CD14-positive monocyte (primary cell): ENCODE measurements at regions not wholly inside any gene's neighbourhood (a gene's known extent, or its start where the extent isn't known, plus 50 kb on each side); places are given as distances from the start of the nearest gene placed in this dataset.

Experiments used
- DNase-seq, 3 donors: peaks; one replicate each; pipeline ENCODE4 v3.0.0-alpha.2; 2011 to 2022
- H2AFZ ChIP-seq: 2 replicates; pipeline ENCODE4 v1.6.0; 2012; ENCODE audit warnings: mild to moderate bottlenecking, low read depth, low read length, inconsistent platforms; ENCODE audit not compliant: insufficient read depth, poor library complexity, severe bottlenecking
- H3K27ac ChIP-seq, 2 donors: 1 replicate in 1 of 2; 2 replicates in 1 of 2; pipeline ENCODE4 v1.5.1; 2012 to 2013; ENCODE audit warnings: low read length in 2 of 2, control low read depth in 1 of 2, inconsistent platforms in 1 of 2, low read depth in 1 of 2, mild to moderate bottlenecking in 1 of 2
- H3K27me3 ChIP-seq, 2 donors: one replicate each; pipeline versions ENCODE4 v1.6.0 to v1.6.1; 2011 to 2013; ENCODE audit warnings: low read length in 2 of 2; ENCODE audit not compliant: control insufficient read depth in 2 of 2, insufficient read depth in 2 of 2
- H3K36me3 ChIP-seq, 2 donors: replicated peaks in 1 of 2; 1 replicate in 1 of 2; 2 replicates in 1 of 2; pipeline versions ENCODE4 v1.5.1 to v1.6.1; 2012 to 2013; ENCODE audit warnings: low read length in 2 of 2, control low read depth in 1 of 2, inconsistent platforms in 1 of 2, mild to moderate bottlenecking in 1 of 2; ENCODE audit not compliant: insufficient read depth in 2 of 2, control insufficient read depth in 1 of 2
- H3K4me1 ChIP-seq, 2 donors: 1 replicate in 1 of 2; 2 replicates in 1 of 2; pipeline versions ENCODE4 v1.5.1 to v1.6.1; 2012 to 2013; ENCODE audit warnings: low read length in 2 of 2, control low read depth in 1 of 2, inconsistent platforms in 1 of 2, mild to moderate bottlenecking in 1 of 2, moderate library complexity in 1 of 2; ENCODE audit not compliant: insufficient read depth in 2 of 2, control insufficient read depth in 1 of 2
- H3K4me2 ChIP-seq: replicated peaks from 2 replicates; pipeline ENCODE3; 2012; ENCODE audit warnings: low read length, moderate library complexity, mild to moderate bottlenecking; ENCODE audit not compliant: poor library complexity, severe bottlenecking; ENCODE audit errors: extremely low read depth
- H3K4me3 ChIP-seq, 3 experiments: fragments of 200-600 bp in 1 of 3; sonication (generic) in 1 of 3; replicated peaks in 1 of 3; 1 replicate in 2 of 3; 2 replicates in 1 of 3; pipeline ENCODE4 v1.5.1; 2011 to 2013; ENCODE audit warnings: low read length in 3 of 3, mild to moderate bottlenecking in 3 of 3, control low read depth in 2 of 3, low read depth in 2 of 3, inconsistent platforms in 1 of 3, moderate library complexity in 1 of 3
- H3K79me2 ChIP-seq: 2 replicates; pipeline ENCODE4 v1.6.0; 2012; ENCODE audit warnings: mild to moderate bottlenecking, control low read depth, inconsistent platforms, low read length, moderate library complexity; ENCODE audit not compliant: insufficient read depth
- H3K9ac ChIP-seq: 2 replicates; pipeline ENCODE4 v1.6.0; 2017; ENCODE audit warnings: low read length, mild to moderate bottlenecking; ENCODE audit not compliant: insufficient read depth, poor library complexity, severe bottlenecking
- H3K9me3 ChIP-seq, 2 donors: replicated peaks in 1 of 2; 1 replicate in 1 of 2; 2 replicates in 1 of 2; pipeline versions ENCODE4 v1.5.1 to v1.6.1; 2012 to 2013; ENCODE audit warnings: low read length in 2 of 2, control low read depth in 1 of 2; ENCODE audit not compliant: control insufficient read depth in 1 of 2, insufficient read depth in 1 of 2
- H4K20me1 ChIP-seq: 2 replicates; pipeline ENCODE4 v1.6.0; 2012; ENCODE audit warnings: mild to moderate bottlenecking, low read length, control low read depth, moderate library complexity; ENCODE audit not compliant: insufficient read depth
- H3K27ac Mint-ChIP-seq, 7 donors: one replicate each; pipeline ENCODE4 v1.8.0; 2020; ENCODE audit warnings: mild to moderate bottlenecking in 7 of 7, mixed read lengths in 7 of 7, moderate library complexity in 6 of 7, inconsistent platforms in 2 of 7
- H3K27me3 Mint-ChIP-seq, 3 donors: one replicate each; pipeline ENCODE4 v1.8.0; 2021 to 2022; ENCODE audit warnings: low read depth in 3 of 3, mild to moderate bottlenecking in 3 of 3, mixed read lengths in 3 of 3, moderate library complexity in 3 of 3, inconsistent platforms in 1 of 3
- H3K36me3 Mint-ChIP-seq, 2 donors: one replicate each; pipeline ENCODE4 v1.8.0; 2020; ENCODE audit warnings: mixed read lengths in 2 of 2, inconsistent platforms in 1 of 2, mild to moderate bottlenecking in 1 of 2
- H3K4me1 Mint-ChIP-seq: one replicate; pipeline ENCODE4 v1.8.0; 2020; ENCODE audit warnings: mild to moderate bottlenecking, mixed read lengths
- H3K4me3 Mint-ChIP-seq, 2 donors: one replicate each; pipeline ENCODE4 v1.8.0; 2020; ENCODE audit warnings: mild to moderate bottlenecking in 2 of 2, mixed read lengths in 2 of 2, moderate library complexity in 1 of 2
- H3K9me3 Mint-ChIP-seq, 7 donors: one replicate each; pipeline ENCODE4 v1.8.0; 2020 to 2022; ENCODE audit warnings: mixed read lengths in 7 of 7, mild to moderate bottlenecking in 6 of 7, moderate library complexity in 6 of 7, inconsistent platforms in 2 of 7
- CTCF ChIP-seq: fragments of 200-600 bp; IDR thresholded peaks from one replicate; pipeline ENCODE4 v1.8.0; 2022; ENCODE audit warnings: antibody characterized with exemption, mild to moderate bottlenecking
- WGBS: methylation state at CpG from one replicate; pipeline ENCODE4 v1.1.5; 2013; ENCODE audit warnings: missing lambda C conversion rate; ENCODE audit not compliant: insufficient coverage; 5-methylcytosine and 5-hydroxymethylcytosine counted together
- intact Hi-C, 2 donors: fragments of 100-400 bp; cut with micrococcal nuclease; formaldehyde crosslinking; loops; one replicate each; pipeline versions ENCODE4 v1.15.0 to v1.15.1; 2023

GRCh38 chr5:104569621-104570020 is 1007.0 kb upstream of the NUDT12 start:
- no peaks in the 10 kb centered on the region for H3K4me1 ChIP-seq
- H4K20me1 ChIP-seq: no peaks in the 10 kb centered on the region
- no peak overlapping the region for H3K4me3 ChIP-seq
- peaks cover 0 to 4% (median 0%) of the 10 kb centered on the region in 7 donors for H3K9me3 Mint-ChIP-seq
- H3K36me3 ChIP-seq: no peaks in the 10 kb centered on the region
- no peak for TF ChIP-seq CTCF
- H3K27me3 ChIP-seq: no peaks in the 10 kb centered on the region
- H2AFZ ChIP-seq: no peak overlapping the region
- intact Hi-C loops: no loop called here
- H3K36me3 Mint-ChIP-seq: no peaks in the 10 kb centered on the region
- no peak for DNase-seq
- H3K27me3 Mint-ChIP-seq: no peaks in the 10 kb centered on the region
- H3K9ac ChIP-seq: no peak overlapping the region
- no CpG with 5 or more reads among the region's 1 CpG for WGBS
- H3K4me1 Mint-ChIP-seq: no peaks in the 10 kb centered on the region
- no peak overlapping the region for H3K4me3 Mint-ChIP-seq
- peaks cover 0 to 3% of the 10 kb centered on the region in 2 donors for H3K9me3 ChIP-seq
- no peak overlapping the region for H3K27ac Mint-ChIP-seq
- H3K4me2 ChIP-seq: no peak overlapping the region
- H3K79me2 ChIP-seq: no peaks in the 10 kb centered on the region
- H3K27ac ChIP-seq: no peak overlapping the region

DNA sequence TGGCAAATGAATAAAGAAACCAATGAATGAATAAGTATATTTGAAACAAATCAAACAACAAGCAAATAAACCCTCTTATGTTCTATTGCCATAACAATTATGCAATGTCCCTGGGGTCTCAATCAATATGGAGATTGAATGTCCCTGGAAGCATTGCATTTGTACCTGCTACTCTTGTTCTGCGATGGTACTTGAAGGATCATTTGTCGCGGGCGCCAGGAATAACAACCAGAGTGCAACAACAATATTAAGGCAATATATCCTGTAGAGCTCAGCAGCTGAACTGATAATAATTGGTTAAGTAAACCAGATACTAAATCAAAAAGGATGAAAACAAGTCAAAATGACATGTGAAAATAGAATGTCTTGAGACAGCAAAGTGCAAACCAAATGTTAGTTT is 1001.9 kb upstream of the NUDT12 start:
- Histone ChIP-seq H3K4me3 (no peak overlapping the region), H4K20me1 (no peaks in the 10 kb centered on the region), H3K36me3 (no peaks in the 10 kb centered on the region), H3K9me3 (peaks cover 0 to 3% of the 10 kb centered on the region in 2 donors), H3K4me1 (no peaks in the 10 kb centered on the region), H2AFZ (no peak overlapping the region), H3K9ac (no peak overlapping the region), H3K4me2 (no peak overlapping the region), H3K27me3 (no peaks in the 10 kb centered on the region), H3K27ac (no peak overlapping the region), H3K79me2 (no peaks in the 10 kb centered on the region)
- intact Hi-C loops: no loop called here
- no peaks in the 10 kb centered on the region for H3K27me3 Mint-ChIP-seq
- H3K4me3 Mint-ChIP-seq: no peak overlapping the region
- WGBS: no CpG with 5 or more reads among the region's 4 CpGs
- DNase-seq: no peak
- no peaks in the 10 kb centered on the region for H3K4me1 Mint-ChIP-seq
- no peak overlapping the region for H3K27ac Mint-ChIP-seq
- no peaks in the 10 kb centered on the region for H3K36me3 Mint-ChIP-seq
- H3K9me3 Mint-ChIP-seq: peaks cover 0 to 4% (median 1%) of the 10 kb centered on the region in 7 donors
- TF ChIP-seq CTCF: no peak
